Choroid plexus epithelial cell (primary cell): ENCODE measurements at regions not wholly inside any gene's neighbourhood (a gene's known extent, or its start where the extent isn't known, plus 50 kb on each side); places are given as distances from the start of the nearest gene placed in this dataset.

ENCODE experiments used
- DNase-seq: peaks from one replicate; pipeline ENCODE4 v3.0.0-alpha.2; 2010; ENCODE audit warnings: low read depth
- H3K4me3 ChIP-seq: 2 replicates; pipeline ENCODE4 v1.5.1; 2011; ENCODE audit warnings: low read depth, mild to moderate bottlenecking, control low read depth, low read length, moderate library complexity
- CTCF ChIP-seq: conservative IDR thresholded peaks from 2 replicates; pipeline ENCODE4 v1.5.1; 2011; ENCODE audit warnings: low read depth, mild to moderate bottlenecking, control low read depth, inconsistent platforms, low read length, moderate library complexity

GRCh38 chr2:66805968-66806367 is 371.0 kb downstream of the MEIS1 start:
- no peak overlapping the region for H3K4me3 ChIP-seq
- no peak for TF ChIP-seq CTCF
- no peak for DNase-seq

- peak; percentile 38 for DNase-seq
- no peak for TF ChIP-seq CTCF
- no peak overlapping the region for H3K4me3 ChIP-seq
Measured at GRCh38 chr2:66813525-66813924, 378.6 kb downstream of the MEIS1 start.

- no peak for DNase-seq
- no peak overlapping the region for H3K4me3 ChIP-seq
- no peak for TF ChIP-seq CTCF
Measured at GRCh38 chr2:66813976-66814375, 379.1 kb downstream of the MEIS1 start.

GRCh38 chr2:66814916-66815315 is 380.0 kb downstream of the MEIS1 start:
- H3K4me3 ChIP-seq: no peak overlapping the region
- no peak for DNase-seq
- TF ChIP-seq CTCF: no peak

GRCh38 chr2:66815886-66816285 is 381.0 kb downstream of the MEIS1 start:
- no peak overlapping the region for H3K4me3 ChIP-seq
- TF ChIP-seq CTCF: no peak
- no peak for DNase-seq

GRCh38 chr2:66821168-66821567 is 386.2 kb downstream of the MEIS1 start:
- no peak overlapping the region for H3K4me3 ChIP-seq

More at GRCh38 chr2:66821168-66821567, 386.2 kb downstream of the MEIS1 start:
- TF ChIP-seq CTCF: no peak
- no peak for DNase-seq
